ENCODE measurements at regions not wholly inside any gene's neighbourhood (a gene's known extent, or its start where the extent isn't known, plus 50 kb on each side); places are given as distances from the start of the nearest gene placed in this dataset.

GRCh38 chr10:52855546-52856325 lies 83.2 kb upstream of the MBL2 start:
- Mint-ChIP-seq H3K4me1 (no peaks in the 10 kb centered on the region), H3K27ac (no peak overlapping the region), H3K9me3 (peaks cover 0 to 25% (median 3%) of the 10 kb centered on the region in 7 donors), H3K27me3 (no peaks in the 10 kb centered on the region), H3K36me3 (no peaks in the 10 kb centered on the region), H3K4me3 (no peak overlapping the region)
- Histone ChIP-seq H3K36me3 (ENCODE audit: control insufficient read depth, insufficient read depth, low read length) (no peaks in the 10 kb centered on the region), H3K4me1 (ENCODE audit: control insufficient read depth, insufficient read depth, low read length, poor library complexity, severe bottlenecking) (no peaks in the 10 kb centered on the region), H3K27ac (ENCODE audit: insufficient read depth, low read length, poor library complexity, severe bottlenecking) (no peak overlapping the region), H3K4me3 (ENCODE audit: low read depth, low read length) (no peak overlapping the region), H3K27me3 (ENCODE audit: control insufficient read depth, insufficient read depth, low read length) (no peaks in the 10 kb centered on the region), H3K9me3 (ENCODE audit: control insufficient read depth in 2 of 2, low read length in 2 of 2) (peaks cover 0 to 4% of the 10 kb centered on the region in 2 experiments)
- DNase-seq (no peak), ATAC-seq (ENCODE audit: low read depth in 2 of 2) (no peak)

DNA sequence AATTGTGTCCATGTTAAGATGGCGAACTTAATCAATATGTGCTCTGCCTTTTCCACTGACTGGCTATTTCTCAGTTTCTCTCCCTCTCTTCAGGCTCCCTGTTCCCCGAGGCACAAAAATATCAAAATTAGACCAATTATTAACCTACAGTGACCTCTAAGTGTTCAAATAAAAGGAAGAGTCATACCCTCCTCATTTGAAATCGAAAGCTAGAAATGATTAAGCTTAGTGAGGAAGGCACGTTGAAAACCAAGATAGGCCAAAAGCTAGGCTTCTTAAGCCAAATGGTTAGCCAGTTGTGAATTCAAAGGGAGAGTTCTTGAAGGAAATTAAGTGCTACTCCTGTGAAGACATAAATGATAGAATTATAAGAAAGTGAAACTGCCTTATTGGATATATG lies 81.1 kb upstream of the MBL2 start:
- Mint-ChIP-seq H3K9me3 (peaks cover 0 to 16% (median 9%) of the 10 kb centered on the region in 7 donors), H3K4me3 (no peak overlapping the region), H3K27me3 (no peaks in the 10 kb centered on the region), H3K4me1 (no peaks in the 10 kb centered on the region), H3K36me3 (no peaks in the 10 kb centered on the region), H3K27ac (no peak overlapping the region)
- no peaks in the 10 kb centered on the region for H3K4me1 ChIP-seq (ENCODE audit: control insufficient read depth, insufficient read depth, low read length, poor library complexity, severe bottlenecking)
- DNase-seq (no peak), ATAC-seq (ENCODE audit: low read depth in 2 of 2) (no peak)
- H3K27me3 ChIP-seq (ENCODE audit: control insufficient read depth, insufficient read depth, low read length): no peaks in the 10 kb centered on the region
- H3K9me3 ChIP-seq (ENCODE audit: control insufficient read depth in 2 of 2, low read length in 2 of 2): peaks cover 0 to 4% of the 10 kb centered on the region in 2 experiments
- H3K27ac ChIP-seq (ENCODE audit: insufficient read depth, low read length, poor library complexity, severe bottlenecking): no peak overlapping the region
- H3K36me3 ChIP-seq (ENCODE audit: control insufficient read depth, insufficient read depth, low read length): no peaks in the 10 kb centered on the region
- no peak overlapping the region for H3K4me3 ChIP-seq (ENCODE audit: low read depth, low read length)

DNA sequence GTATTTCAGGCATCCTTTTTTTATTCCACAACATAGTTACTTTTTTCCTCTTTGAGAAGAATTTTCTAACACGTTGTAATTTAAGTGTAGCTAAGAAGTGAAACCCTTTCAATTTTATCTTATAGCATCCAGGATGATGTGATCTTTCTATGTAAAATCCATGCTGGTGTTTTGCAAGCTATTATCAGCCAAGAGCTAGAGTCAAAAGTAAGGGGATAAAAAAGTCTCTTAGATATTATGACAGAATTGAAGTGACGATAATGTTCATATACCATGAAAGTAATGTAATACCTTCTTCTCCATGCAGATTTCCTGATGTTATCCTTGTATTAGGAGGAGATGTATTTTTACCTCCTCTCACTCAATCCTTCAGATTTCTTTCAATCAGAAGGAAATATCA lies 64.2 kb upstream of the MBL2 start:
- no peak overlapping the region for H3K4me3 ChIP-seq (ENCODE audit: low read depth, low read length)
- H3K9me3 Mint-ChIP-seq: peaks cover 7 to 25% (median 12%) of the 10 kb centered on the region in 7 donors
- H3K9me3 ChIP-seq (ENCODE audit: control insufficient read depth in 2 of 2, low read length in 2 of 2): peaks cover 0 to 7% of the 10 kb centered on the region in 2 experiments
- H3K4me3 Mint-ChIP-seq: no peak overlapping the region
- H3K27me3 ChIP-seq (ENCODE audit: control insufficient read depth, insufficient read depth, low read length): no peaks in the 10 kb centered on the region
- ATAC-seq (ENCODE audit: low read depth in 2 of 2) (no peak), DNase-seq (no peak)
- no peaks in the 10 kb centered on the region for H3K4me1 ChIP-seq (ENCODE audit: control insufficient read depth, insufficient read depth, low read length, poor library complexity, severe bottlenecking)
- H3K36me3 ChIP-seq (ENCODE audit: control insufficient read depth, insufficient read depth, low read length): no peaks in the 10 kb centered on the region
- H3K36me3 Mint-ChIP-seq: no peaks in the 10 kb centered on the region
- no peaks in the 10 kb centered on the region for H3K27me3 Mint-ChIP-seq
- no peaks in the 10 kb centered on the region for H3K4me1 Mint-ChIP-seq
- no peak overlapping the region for H3K27ac ChIP-seq (ENCODE audit: insufficient read depth, low read length, poor library complexity, severe bottlenecking)
- H3K27ac Mint-ChIP-seq: no peak overlapping the region
